ENCODE measurements at regions not wholly inside any gene's neighbourhood (a gene's known extent, or its start where the extent isn't known, plus 50 kb on each side); places are given as distances from the start of the nearest gene placed in this dataset.
A peak's percentile ranks its signal among the peaks of the same experiment; 100 is the strongest.
"Not testable (repeated sequence)": the region's sequence is repeated elsewhere in the genome, so short reads cannot be mapped to it uniquely, and the experiment has no call there.

DNA sequence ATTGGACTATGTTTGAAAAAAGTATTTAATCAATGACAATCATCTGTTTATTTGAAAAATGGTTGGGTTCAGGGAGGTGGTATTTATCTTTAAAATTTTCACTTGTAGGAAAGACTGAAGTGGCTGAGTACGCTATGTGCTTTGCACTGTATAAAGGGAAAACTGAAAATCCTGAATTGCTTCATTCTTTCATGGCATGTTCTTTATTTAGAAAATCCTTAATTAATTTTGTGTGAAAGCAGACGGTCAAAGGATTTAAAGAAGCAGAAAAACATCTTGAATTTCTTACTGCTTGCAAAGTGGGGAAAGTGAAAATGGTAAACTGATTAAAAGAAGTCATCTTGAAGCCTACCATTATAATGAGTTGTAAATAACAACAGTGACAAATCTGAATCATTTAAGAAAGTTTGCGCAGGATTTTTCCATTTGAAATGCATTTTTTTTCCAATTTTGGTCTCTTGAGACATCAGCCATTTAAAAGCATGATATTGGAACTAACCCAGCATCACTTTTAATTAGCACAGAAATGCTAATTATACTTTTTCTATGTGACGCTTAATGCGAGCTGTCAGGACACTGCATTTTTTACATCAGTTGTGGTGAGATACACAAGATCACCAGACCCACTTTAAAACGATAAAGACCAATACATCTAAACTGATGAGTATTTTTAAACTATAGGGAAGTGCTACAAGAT lies 169.0 kb downstream of the NEDD1 start:
- Histone ChIP-seq H3K9me3 (ENCODE audit: control insufficient read depth in 4 of 4, insufficient read depth in 3 of 4, low read length in 3 of 4) (peaks cover 0 to 2% (median 0%) of the 10 kb centered on the region in 4 donors), H3K4me1 (ENCODE audit: control insufficient read depth in 5 of 5, insufficient read depth in 5 of 5, low read length in 5 of 5) (peaks cover 0 to 6% (median 0%) of the 10 kb centered on the region in 5 donors), H3K9ac (ENCODE audit: insufficient read depth in 1 of 2, low read length in 2 of 2) (no peak overlapping the region), H3K27me3 (ENCODE audit: control insufficient read depth in 3 of 3, insufficient read depth in 3 of 3, low read length in 2 of 3) (no peaks in the 10 kb centered on the region), H3K27ac (ENCODE audit: low read depth in 1 of 2, low read length in 1 of 2) (no peak overlapping the region), H3K36me3 (ENCODE audit: control insufficient read depth in 4 of 4, insufficient read depth in 4 of 4, low read length in 4 of 4) (no peaks in the 10 kb centered on the region), H3K4me3 (no peak overlapping the region)
- ATAC-seq (ENCODE audit: insufficient read depth, low FRiP score), result no peak
- TF ChIP-seq, protein P1, sequence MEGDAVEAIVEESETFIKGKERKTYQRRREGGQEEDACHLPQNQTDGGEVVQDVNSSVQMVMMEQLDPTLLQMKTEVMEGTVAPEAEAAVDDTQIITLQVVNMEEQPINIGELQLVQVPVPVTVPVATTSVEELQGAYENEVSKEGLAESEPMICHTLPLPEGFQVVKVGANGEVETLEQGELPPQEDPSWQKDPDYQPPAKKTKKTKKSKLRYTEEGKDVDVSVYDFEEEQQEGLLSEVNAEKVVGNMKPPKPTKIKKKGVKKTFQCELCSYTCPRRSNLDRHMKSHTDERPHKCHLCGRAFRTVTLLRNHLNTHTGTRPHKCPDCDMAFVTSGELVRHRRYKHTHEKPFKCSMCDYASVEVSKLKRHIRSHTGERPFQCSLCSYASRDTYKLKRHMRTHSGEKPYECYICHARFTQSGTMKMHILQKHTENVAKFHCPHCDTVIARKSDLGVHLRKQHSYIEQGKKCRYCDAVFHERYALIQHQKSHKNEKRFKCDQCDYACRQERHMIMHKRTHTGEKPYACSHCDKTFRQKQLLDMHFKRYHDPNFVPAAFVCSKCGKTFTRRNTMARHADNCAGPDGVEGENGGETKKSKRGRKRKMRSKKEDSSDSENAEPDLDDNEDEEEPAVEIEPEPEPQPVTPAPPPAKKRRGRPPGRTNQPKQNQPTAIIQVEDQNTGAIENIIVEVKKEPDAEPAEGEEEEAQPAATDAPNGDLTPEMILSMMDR (IDR thresholded peaks at IDR 0.05; ENCODE audit: control extremely low read depth, extremely low read depth), result no peak
- DNase-seq, result peak in 1 of 3 donors; percentile 50
- 79 to 87% methylated on average over 6 of the region's 6 CpGs for WGBS, 2 donors

DNA sequence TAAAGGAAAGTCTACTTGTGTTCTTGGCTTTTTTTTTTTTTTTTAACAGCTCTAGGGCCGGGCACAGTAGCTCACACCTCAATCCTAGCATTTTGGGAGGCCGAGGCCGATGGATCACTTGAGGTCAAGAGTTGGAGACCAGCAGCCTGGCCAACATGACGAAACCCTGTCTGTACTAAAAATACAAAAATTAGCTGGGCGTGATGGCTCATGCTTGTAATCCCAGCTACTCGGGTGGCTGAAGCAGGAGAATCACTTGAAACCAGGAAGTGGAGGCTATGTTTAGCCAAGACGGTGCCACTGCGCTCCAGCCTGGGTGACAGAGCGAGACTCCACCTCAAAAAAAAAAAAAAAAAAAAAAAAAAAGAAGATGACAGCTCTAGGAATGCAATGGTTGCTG lies 169.9 kb downstream of the NEDD1 start:
- not testable (repeated sequence) for DNase-seq; H3K4me3 ChIP-seq; H3K4me1 ChIP-seq (ENCODE audit: control insufficient read depth in 5 of 5, insufficient read depth in 5 of 5, low read length in 5 of 5); H3K36me3 ChIP-seq (ENCODE audit: control insufficient read depth in 4 of 4, insufficient read depth in 4 of 4, low read length in 4 of 4); ATAC-seq (ENCODE audit: insufficient read depth, low FRiP score); H3K9ac ChIP-seq (ENCODE audit: insufficient read depth in 1 of 2, low read length in 2 of 2); H3K9me3 ChIP-seq (ENCODE audit: control insufficient read depth in 4 of 4, insufficient read depth in 3 of 4, low read length in 3 of 4); H3K27me3 ChIP-seq (ENCODE audit: control insufficient read depth in 3 of 3, insufficient read depth in 3 of 3, low read length in 2 of 3); H3K27ac ChIP-seq (ENCODE audit: low read depth in 1 of 2, low read length in 1 of 2)
- WGBS, 2 donors, result 62 to 78% methylated on average over 9 of the region's 9 CpGs

DNA sequence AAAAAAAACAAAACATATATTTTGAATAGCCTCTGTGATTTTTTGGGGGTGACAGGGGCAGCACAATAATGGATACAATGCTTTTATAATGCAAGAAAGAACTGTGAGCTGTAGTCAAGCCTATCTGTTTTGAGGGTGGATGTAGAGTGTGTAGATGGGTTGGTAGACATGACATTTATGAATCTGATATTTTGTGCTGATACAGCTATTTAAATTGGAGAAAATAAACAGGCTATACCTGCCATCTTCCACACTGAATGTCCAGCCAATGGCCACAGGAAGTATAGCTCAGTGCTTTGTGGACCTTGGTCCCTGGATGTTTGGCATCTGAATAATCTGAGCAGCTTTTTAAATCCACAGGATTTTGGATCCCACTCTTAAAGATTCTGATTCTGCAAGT lies 175.0 kb downstream of the NEDD1 start:
- H3K4me3 ChIP-seq, result no peak overlapping the region
- H3K9ac ChIP-seq (ENCODE audit: insufficient read depth in 1 of 2, low read length in 2 of 2), result no peak overlapping the region
- DNase-seq, result no peak
- H3K36me3 ChIP-seq (ENCODE audit: control insufficient read depth in 4 of 4, insufficient read depth in 4 of 4, low read length in 4 of 4), result no peaks in the 10 kb centered on the region
- no peaks in the 10 kb centered on the region for H3K27me3 ChIP-seq (ENCODE audit: control insufficient read depth in 3 of 3, insufficient read depth in 3 of 3, low read length in 2 of 3)
- peaks cover 0 to 2% (median 0%) of the 10 kb centered on the region in 4 donors for H3K9me3 ChIP-seq (ENCODE audit: control insufficient read depth in 4 of 4, insufficient read depth in 3 of 4, low read length in 3 of 4)
- no peak for ATAC-seq (ENCODE audit: insufficient read depth, low FRiP score)
- no peak overlapping the region for H3K27ac ChIP-seq (ENCODE audit: low read depth in 1 of 2, low read length in 1 of 2)
- H3K4me1 ChIP-seq (ENCODE audit: control insufficient read depth in 5 of 5, insufficient read depth in 5 of 5, low read length in 5 of 5), result no peaks in the 10 kb centered on the region
- TF ChIP-seq, protein P1 (IDR thresholded peaks at IDR 0.05; ENCODE audit: control extremely low read depth, extremely low read depth), result no peak

DNA sequence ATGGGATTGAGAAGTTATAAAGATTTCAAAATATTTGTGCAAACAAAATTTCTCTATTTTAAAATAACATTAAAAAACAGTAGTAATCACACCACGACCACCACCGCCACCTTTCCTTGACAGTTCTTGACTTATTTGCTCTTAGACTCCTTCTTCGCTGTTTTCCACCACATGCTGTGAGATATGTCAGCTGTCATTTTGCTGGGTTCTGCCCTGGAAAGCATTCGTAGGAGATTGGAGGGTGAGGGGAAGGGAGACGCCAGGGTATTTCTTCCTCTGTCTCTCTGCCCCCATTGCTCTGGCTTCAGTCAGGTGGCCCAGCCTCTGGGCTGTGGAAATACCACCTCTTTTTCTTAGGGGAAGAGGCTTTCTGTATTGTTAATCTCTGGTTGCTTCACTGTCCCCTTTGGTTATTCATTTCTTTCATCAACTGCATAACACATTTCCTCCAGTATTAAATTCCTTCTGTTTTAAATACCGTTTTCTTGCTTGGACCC lies 186.2 kb downstream of the NEDD1 start:
- TF ChIP-seq, protein P1 (IDR thresholded peaks at IDR 0.05; ENCODE audit: control extremely low read depth, extremely low read depth), result no peak
- DNase-seq, result no peak
- ATAC-seq (ENCODE audit: insufficient read depth, low FRiP score), result no peak
- WGBS, 2 donors, result 67 to 73% methylated on average over 6 of the region's 6 CpGs
- Histone ChIP-seq H3K4me3 (no peak overlapping the region), H3K27me3 (ENCODE audit: control insufficient read depth in 3 of 3, insufficient read depth in 3 of 3, low read length in 2 of 3) (no peaks in the 10 kb centered on the region), H3K27ac (ENCODE audit: low read depth in 1 of 2, low read length in 1 of 2) (no peak overlapping the region), H3K9me3 (ENCODE audit: control insufficient read depth in 4 of 4, insufficient read depth in 3 of 4, low read length in 3 of 4) (no peaks in the 10 kb centered on the region), H3K9ac (ENCODE audit: insufficient read depth in 1 of 2, low read length in 2 of 2) (no peak overlapping the region), H3K36me3 (ENCODE audit: control insufficient read depth in 4 of 4, insufficient read depth in 4 of 4, low read length in 4 of 4) (no peaks in the 10 kb centered on the region), H3K4me1 (ENCODE audit: control insufficient read depth in 5 of 5, insufficient read depth in 5 of 5, low read length in 5 of 5) (no peaks in the 10 kb centered on the region)

Measured in lung (tissue), 11 donors.